Kidney epithelial cell (primary cell): ENCODE measurements at regions not wholly inside any gene's neighbourhood (a gene's known extent, or its start where the extent isn't known, plus 50 kb on each side); places are given as distances from the start of the nearest gene placed in this dataset.

Source experiments
- DNase-seq: peaks from one replicate; pipeline ENCODE4 v3.0.0-alpha.2; 2010; ENCODE audit warnings: low read depth
- H3K27me3 ChIP-seq: 2 replicates; pipeline ENCODE4 v1.6.0; 2011; ENCODE audit warnings: low read length; ENCODE audit not compliant: control insufficient read depth, insufficient read depth
- H3K36me3 ChIP-seq: 2 replicates; pipeline ENCODE4 v1.5.1; 2011; ENCODE audit warnings: low read length; ENCODE audit not compliant: control insufficient read depth, insufficient read depth
- H3K4me3 ChIP-seq: 2 replicates; pipeline ENCODE4 v1.5.1; 2011; ENCODE audit warnings: low read depth, mild to moderate bottlenecking, control low read depth, low read length
- CTCF ChIP-seq: IDR thresholded peaks from 2 replicates; pipeline ENCODE4 v1.5.1; 2011; ENCODE audit warnings: mild to moderate bottlenecking, moderate library complexity, low read length, control low read depth, inconsistent platforms; ENCODE audit not compliant: insufficient read depth, poor library complexity, severe bottlenecking

DNA sequence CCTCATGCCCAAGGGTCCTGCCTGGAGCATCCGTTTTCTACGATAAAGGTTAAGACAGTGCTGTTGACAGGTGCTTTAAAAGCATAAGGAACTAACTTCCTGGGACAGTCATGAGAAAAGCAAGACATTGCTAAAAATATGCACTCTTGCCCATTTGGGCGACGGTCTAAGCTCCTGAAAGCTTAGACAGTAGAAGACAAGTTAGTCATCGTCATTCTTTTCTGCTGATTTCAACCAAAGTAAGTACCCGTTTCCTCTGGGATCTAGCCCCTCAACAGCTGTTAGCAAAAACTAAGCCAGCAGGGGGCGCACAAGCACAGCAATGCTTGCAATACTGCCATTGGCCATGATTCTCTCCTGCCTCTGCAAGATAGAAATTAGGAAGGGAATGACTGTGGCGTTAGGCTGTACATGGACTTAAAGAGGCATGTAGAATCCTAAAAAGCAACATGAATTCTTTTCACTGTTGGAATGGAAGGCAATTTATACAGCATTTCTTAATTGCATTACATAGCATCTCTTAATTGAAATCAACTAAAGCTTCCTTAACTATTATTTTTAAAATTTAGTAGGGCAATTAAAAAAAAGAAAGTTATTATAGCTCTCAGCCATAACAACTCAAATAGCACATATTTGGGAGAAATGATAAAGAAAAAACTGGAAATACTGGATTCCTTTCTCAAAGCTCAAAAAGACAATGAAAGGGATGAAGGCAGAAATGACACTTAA lies 147.8 kb upstream of the RALGAPA2 start:
- no peak overlapping the region for H3K4me3 ChIP-seq
- DNase-seq = peak; percentile 43
- H3K36me3 ChIP-seq = no peaks in the 10 kb centered on the region
- no peaks in the 10 kb centered on the region for H3K27me3 ChIP-seq
- TF ChIP-seq CTCF = peak; percentile 88

DNA sequence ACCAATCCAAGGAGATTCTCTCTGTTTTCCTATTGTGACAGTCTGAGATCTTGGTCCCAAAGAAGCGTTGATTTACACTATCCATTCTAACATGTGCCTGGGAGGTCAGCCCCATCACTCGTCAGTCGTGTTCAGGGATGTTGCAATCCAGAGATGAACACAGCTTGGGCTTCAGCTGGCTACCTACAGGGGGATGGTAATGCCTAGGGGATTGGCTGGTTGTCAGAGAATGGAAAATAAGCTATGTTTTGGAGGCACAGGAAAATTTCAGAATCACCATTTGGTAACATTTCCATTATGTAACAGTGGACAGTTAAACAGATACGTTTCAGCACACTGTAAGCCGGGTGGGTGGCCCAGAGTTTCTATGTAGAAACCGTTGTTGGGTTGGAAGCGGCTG lies 147.1 kb upstream of the RALGAPA2 start:
- DNase-seq = no peak
- no peaks in the 10 kb centered on the region for H3K36me3 ChIP-seq
- H3K4me3 ChIP-seq = no peak overlapping the region
- H3K27me3 ChIP-seq = no peaks in the 10 kb centered on the region
- TF ChIP-seq CTCF = no peak

DNA sequence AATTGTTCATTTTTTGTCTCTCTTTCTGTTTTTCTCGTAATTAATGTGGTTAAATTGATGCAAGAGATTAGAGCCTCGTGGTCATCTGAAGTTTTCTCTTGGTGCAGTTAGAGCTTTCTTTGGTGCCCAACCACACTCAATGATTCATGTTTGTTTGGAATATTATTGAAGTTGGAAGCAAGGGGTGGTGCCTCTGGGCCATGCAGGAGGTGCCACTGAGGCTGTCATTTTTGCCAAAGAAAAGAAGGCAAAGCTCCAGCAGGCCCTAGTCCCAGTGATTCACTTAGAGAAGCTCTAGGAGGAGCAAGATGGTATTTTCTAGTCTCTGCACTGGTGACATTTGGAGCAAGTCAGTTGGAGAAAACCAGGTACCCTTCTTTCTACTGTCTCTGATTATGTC lies 144.5 kb upstream of the RALGAPA2 start:
- H3K36me3 ChIP-seq = no peaks in the 10 kb centered on the region
- DNase-seq = no peak

GRCh38 chr20:20856306-20856705 lies 143.9 kb upstream of the RALGAPA2 start:
- no peak overlapping the region for H3K4me3 ChIP-seq
- H3K27me3 ChIP-seq = no peaks in the 10 kb centered on the region
- TF ChIP-seq CTCF = no peak
- no peaks in the 10 kb centered on the region for H3K36me3 ChIP-seq
- no peak for DNase-seq

More for the DNA sequence above, 144.5 kb upstream of the RALGAPA2 start:
- Histone ChIP-seq H3K27me3 (no peaks in the 10 kb centered on the region), H3K4me3 (no peak overlapping the region)
- TF ChIP-seq CTCF = no peak

DNA sequence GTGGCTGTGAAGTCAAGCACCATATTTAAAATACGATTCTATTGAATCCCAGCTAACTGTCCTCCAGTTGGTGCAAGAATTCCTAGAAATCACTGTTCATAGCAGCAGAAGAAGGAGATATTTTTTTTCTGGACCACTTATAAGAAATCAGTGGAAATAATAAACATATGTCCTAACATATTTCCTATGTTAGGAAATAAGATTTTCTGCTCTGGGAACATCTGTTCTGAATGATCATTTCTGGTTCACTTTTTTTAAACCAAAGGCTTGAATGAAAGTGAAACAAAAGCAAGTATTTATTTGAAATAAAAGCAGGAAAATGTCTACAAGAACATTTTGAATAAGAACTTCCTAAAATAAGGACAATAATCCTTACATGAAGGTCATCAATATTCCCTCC lies 138.9 kb upstream of the RALGAPA2 start:
- TF ChIP-seq CTCF = no peak
- no peak for DNase-seq

GRCh38 chr20:20850407-20850806 lies 138.0 kb upstream of the RALGAPA2 start:
- Histone ChIP-seq H3K27me3 (no peaks in the 10 kb centered on the region), H3K4me3 (no peak overlapping the region)
- no peak for TF ChIP-seq CTCF

More for the DNA sequence above, 138.9 kb upstream of the RALGAPA2 start:
- H3K36me3 ChIP-seq = no peaks in the 10 kb centered on the region
- H3K27me3 ChIP-seq = no peaks in the 10 kb centered on the region
- H3K4me3 ChIP-seq = no peak overlapping the region

More at GRCh38 chr20:20850407-20850806, 138.0 kb upstream of the RALGAPA2 start:
- DNase-seq = no peak
- H3K36me3 ChIP-seq = no peaks in the 10 kb centered on the region
